Activated effector memory CD4-positive, alpha-beta T cell treated with anti-CD3 and anti-CD28 coated beads, Interleukin-2, amount 50 U/mL, for 16 hours (primary cell): ENCODE measurements at regions not wholly inside any gene's neighbourhood (a gene's known extent, or its start where the extent isn't known, plus 50 kb on each side); places are given as distances from the start of the nearest gene placed in this dataset.

Experiments
- DNase-seq: peaks from one replicate; pipeline ENCODE4 v3.0.0-alpha.2; 2020

- no peak for DNase-seq
These were observed 204.7 kb upstream of the ITGA4 start for GRCh38 chr2:181252262-181253148.

- DNase-seq = no peak
These were observed 203.7 kb upstream of the ITGA4 start for GRCh38 chr2:181253438-181253837.

- DNase-seq = no peak
These were observed 201.5 kb upstream of the ITGA4 start for GRCh38 chr2:181255651-181256050.

- DNase-seq = no peak
These were observed 198.5 kb upstream of the ITGA4 start for GRCh38 chr2:181258720-181259119.

- no peak for DNase-seq
These were observed 194.4 kb upstream of the ITGA4 start for GRCh38 chr2:181262782-181263181.

GRCh38 chr2:181264001-181264400, 193.2 kb upstream of the ITGA4 start:
- no peak for DNase-seq

GRCh38 chr2:181264441-181264840, 192.7 kb upstream of the ITGA4 start:
- no peak for DNase-seq

- DNase-seq = no peak
These were observed 190.6 kb upstream of the ITGA4 start for GRCh38 chr2:181266614-181267013.

- no peak for DNase-seq
These were observed 188.9 kb upstream of the ITGA4 start for GRCh38 chr2:181268174-181268867.

GRCh38 chr2:181273986-181274385, 183.2 kb upstream of the ITGA4 start:
- DNase-seq = no peak

GRCh38 chr2:181275643-181276070, 181.5 kb upstream of the ITGA4 start:
- no peak for DNase-seq

- no peak for DNase-seq
These were observed 175.9 kb upstream of the ITGA4 start for GRCh38 chr2:181281206-181281832.

- DNase-seq = no peak
These were observed 172.1 kb upstream of the ITGA4 start for GRCh38 chr2:181285116-181285515.

GRCh38 chr2:181289698-181290097, 167.5 kb upstream of the ITGA4 start:
- no peak for DNase-seq

GRCh38 chr2:181290182-181290581, 167.0 kb upstream of the ITGA4 start:
- no peak for DNase-seq

GRCh38 chr2:181294979-181295378, 162.2 kb upstream of the ITGA4 start:
- no peak for DNase-seq

- no peak for DNase-seq
These were observed 156.4 kb upstream of the ITGA4 start for GRCh38 chr2:181300600-181301291.

GRCh38 chr2:181304011-181304844, 153.0 kb upstream of the ITGA4 start:
- no peak for DNase-seq

- DNase-seq = no peak
These were observed 151.7 kb upstream of the ITGA4 start for GRCh38 chr2:181305301-181306123.

GRCh38 chr2:181306785-181307184, 150.4 kb upstream of the ITGA4 start:
- no peak for DNase-seq
